ENCODE measurements at regions not wholly inside any gene's neighbourhood (a gene's known extent, or its start where the extent isn't known, plus 50 kb on each side); places are given as distances from the start of the nearest gene placed in this dataset.
"Not testable (repeated sequence)": the region's sequence is repeated elsewhere in the genome, so short reads cannot be mapped to it uniquely, and the experiment has no call there.

DNA sequence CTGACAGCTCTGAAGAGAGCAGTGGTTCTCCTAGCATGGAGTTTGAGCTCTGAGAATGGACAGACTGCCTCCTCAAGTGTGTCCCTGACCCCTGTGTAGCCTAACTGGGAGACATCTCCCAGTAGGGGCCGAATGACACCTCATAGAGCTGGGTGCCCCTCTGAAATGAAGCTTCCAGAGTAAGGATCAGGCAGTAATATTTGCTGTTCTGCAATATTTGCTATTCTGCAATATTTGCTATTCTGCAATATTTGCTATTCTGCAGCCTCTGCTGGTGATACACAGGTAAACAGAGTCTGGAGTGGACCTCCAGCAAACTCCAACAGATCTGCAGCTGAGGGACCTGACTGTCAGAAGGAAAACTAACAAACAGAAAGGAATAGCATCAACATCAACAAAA is 105.5 kb downstream of the BUD13 start:
- TF ChIP-seq, protein P1, sequence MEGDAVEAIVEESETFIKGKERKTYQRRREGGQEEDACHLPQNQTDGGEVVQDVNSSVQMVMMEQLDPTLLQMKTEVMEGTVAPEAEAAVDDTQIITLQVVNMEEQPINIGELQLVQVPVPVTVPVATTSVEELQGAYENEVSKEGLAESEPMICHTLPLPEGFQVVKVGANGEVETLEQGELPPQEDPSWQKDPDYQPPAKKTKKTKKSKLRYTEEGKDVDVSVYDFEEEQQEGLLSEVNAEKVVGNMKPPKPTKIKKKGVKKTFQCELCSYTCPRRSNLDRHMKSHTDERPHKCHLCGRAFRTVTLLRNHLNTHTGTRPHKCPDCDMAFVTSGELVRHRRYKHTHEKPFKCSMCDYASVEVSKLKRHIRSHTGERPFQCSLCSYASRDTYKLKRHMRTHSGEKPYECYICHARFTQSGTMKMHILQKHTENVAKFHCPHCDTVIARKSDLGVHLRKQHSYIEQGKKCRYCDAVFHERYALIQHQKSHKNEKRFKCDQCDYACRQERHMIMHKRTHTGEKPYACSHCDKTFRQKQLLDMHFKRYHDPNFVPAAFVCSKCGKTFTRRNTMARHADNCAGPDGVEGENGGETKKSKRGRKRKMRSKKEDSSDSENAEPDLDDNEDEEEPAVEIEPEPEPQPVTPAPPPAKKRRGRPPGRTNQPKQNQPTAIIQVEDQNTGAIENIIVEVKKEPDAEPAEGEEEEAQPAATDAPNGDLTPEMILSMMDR (IDR thresholded peaks at IDR 0.05), result not testable (repeated sequence)
- TF ChIP-seq POLR2A (IDR thresholded peaks at IDR 0.05), result not testable (repeated sequence)
